NOMO-1 treated with DMSO at 0.1 percent for 48 hours (cell line): ENCODE measurements at regions not wholly inside any gene's neighbourhood (a gene's known extent, or its start where the extent isn't known, plus 50 kb on each side); places are given as distances from the start of the nearest gene placed in this dataset.
"Not testable (repeated sequence)": the region's sequence is repeated elsewhere in the genome, so short reads cannot be mapped to it uniquely, and the experiment has no call there.

Source experiments
- DNase-seq: peaks from one replicate; lab custom pipeline; 2025; ENCODE audit not compliant: unreplicated experiment; lab: John Stamatoyannopoulos, UW

GRCh38 chr13:75180805-75181455, 301.0 kb downstream of the TBC1D4 start:
- no peak for DNase-seq

GRCh38 chr13:75178436-75178835, 303.5 kb downstream of the TBC1D4 start:
- DNase-seq = no peak

- no peak for DNase-seq
Measured at GRCh38 chr13:75175575-75175974, 306.4 kb downstream of the TBC1D4 start.

- DNase-seq = not testable (repeated sequence)
Measured at GRCh38 chr13:75175097-75175496, 306.9 kb downstream of the TBC1D4 start.

GRCh38 chr13:75174481-75174880, 307.5 kb downstream of the TBC1D4 start:
- no peak for DNase-seq

- DNase-seq = no peak
Measured at GRCh38 chr13:75173457-75174356, 308.3 kb downstream of the TBC1D4 start.

DNA sequence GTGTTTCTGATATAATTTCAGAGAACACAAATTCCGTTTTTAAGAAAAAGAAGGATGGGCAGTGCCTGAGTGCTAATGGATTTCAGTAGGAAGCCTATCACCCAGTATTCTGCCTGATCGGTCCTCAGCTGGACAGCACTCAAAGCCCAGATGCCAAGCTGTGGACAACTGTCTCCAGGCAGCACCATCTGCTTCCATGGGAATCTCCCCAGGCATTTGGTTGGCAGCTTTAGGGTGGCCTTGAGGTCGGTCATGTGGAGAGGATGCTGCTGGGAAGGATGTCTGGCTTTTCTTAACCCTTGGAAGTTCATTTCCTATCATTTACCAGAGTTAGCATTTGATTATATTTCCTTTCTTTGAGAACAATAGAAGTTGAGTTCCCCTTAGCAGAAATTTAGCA, 311.7 kb downstream of the TBC1D4 start:
- no peak for DNase-seq

DNA sequence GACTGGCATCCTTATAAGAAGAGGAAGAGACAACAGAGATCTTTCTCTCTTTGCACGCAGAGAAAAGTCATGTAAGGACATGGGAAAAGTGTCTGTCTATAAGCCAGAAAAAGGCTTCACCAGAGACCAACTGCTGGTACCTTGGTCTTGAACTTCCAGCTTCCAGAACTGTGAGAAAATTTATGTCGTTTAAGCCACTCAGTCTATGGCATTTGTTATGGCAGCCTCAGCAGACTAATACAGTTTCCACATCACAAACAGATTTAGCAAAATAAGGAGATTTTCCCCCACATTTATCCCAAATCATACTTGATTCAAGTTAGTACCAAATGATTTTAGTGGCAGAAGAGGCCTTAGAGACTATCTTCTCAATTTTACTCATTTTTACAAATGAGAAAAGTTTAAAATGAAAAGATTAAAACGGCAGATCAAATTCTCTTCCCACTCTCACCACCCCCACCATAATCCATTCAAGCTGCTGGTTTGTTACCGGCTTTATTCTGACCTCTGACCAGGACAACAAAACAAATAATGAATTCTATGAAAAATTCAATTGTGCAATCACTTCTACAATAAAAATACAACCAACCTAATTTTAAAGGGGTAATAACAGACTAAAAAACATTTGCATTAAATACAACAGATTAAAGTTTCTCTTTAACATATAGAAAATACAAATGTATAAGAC, 316.3 kb downstream of the TBC1D4 start:
- DNase-seq = no peak

- DNase-seq = no peak
Measured at GRCh38 chr13:75161804-75162203, 320.2 kb downstream of the TBC1D4 start.

DNA sequence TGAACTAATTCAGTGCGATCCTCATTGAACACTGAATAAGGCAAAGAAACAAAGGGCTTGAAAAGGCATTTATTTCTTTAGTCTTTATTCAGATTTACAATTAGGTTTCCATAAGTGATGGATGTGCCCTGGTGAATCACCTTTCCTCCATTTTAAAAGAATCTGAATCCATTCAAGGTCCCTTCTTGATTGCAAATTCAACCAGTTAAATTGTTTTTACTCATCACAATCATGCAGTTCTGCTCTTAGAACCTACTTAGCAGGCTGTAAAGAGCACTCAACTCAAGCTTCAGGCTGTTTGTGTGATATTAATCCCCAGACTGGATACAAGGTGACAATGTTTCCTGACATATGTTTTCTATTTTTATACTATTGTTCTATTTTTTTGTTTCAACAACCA, 321.0 kb downstream of the TBC1D4 start:
- no peak for DNase-seq

GRCh38 chr13:75154331-75154730, 327.6 kb downstream of the TBC1D4 start:
- no peak for DNase-seq

DNA sequence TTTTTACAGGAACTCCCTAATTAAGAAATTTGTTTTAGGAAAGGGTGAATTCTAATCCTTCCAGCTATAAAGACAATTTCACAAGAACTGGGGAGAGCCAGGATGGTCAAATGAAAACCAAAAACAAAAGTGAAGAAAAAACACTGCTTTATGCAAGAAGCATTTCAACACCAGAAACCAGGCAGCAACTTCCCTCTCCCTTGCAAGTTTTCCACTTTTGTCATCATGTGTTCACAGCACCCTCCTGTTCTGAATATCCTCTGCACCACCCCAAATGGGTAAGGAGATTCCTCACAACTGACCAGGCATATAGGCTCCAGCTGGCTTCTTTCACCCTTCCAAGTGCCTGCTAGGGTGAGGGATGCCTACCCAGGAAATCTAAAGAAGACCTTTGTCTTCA, 328.1 kb downstream of the TBC1D4 start:
- no peak for DNase-seq

GRCh38 chr13:75153386-75153785, 328.6 kb downstream of the TBC1D4 start:
- DNase-seq = no peak

- DNase-seq = no peak
Measured at GRCh38 chr13:75151081-75151643, 330.8 kb downstream of the TBC1D4 start.

DNA sequence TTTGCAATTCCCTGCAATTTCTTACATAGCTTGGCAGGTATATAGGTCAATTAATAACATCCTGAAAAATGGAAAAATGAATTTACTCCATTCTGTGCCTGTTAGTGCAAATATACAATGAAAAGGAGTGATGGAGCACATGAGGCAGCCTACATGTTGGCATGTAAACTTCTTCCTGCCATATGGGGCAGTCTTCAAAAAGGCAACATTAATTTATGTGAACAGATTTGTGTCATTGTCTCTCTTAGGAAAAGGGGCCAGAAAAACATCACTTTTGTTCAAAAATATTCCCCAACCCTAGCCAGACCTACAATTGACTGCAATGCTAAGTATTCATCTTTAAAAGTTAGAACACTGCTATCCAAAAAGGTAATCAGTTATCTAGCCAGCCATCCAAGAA, 332.2 kb downstream of the TBC1D4 start:
- DNase-seq = no peak

DNA sequence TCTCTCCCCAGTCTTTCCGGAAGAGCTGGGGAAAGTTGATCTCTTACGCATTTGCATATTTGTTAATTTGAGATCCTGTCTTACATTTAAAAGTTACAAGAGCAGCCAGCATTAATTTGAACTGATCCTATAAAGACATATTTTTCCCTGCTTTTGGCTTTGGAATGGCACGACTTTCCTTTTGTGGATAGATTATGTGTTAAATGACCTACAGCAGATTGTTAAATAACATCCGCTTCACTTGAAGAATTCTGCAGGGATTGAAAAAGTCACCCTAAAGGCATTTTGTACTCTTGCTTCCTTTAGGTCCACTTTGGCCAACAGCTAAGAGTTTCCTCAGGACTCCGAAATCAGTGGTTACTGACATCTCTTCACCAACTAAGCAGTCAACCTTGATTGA, 334.0 kb downstream of the TBC1D4 start:
- no peak for DNase-seq

GRCh38 chr13:75146436-75146835, 335.5 kb downstream of the TBC1D4 start:
- no peak for DNase-seq

DNA sequence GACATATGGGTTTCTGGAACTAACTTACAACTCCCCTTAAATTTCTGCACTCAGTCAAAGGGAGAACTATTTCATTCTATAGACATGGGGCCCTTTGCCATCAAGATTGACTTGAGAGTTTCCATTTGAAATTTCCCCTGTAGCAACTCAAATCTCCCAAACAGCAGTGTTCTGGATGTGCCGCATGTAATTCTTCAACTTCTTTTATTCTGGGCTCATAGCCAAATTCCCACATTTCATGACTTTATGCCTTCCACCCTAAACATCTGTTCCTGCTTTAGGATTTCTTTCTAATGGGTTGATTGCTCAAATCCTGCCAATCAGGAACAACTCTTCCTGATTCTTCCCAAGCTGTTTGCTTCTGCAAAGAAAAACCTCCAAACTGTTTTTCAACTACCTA, 336.0 kb downstream of the TBC1D4 start:
- DNase-seq = no peak

DNA sequence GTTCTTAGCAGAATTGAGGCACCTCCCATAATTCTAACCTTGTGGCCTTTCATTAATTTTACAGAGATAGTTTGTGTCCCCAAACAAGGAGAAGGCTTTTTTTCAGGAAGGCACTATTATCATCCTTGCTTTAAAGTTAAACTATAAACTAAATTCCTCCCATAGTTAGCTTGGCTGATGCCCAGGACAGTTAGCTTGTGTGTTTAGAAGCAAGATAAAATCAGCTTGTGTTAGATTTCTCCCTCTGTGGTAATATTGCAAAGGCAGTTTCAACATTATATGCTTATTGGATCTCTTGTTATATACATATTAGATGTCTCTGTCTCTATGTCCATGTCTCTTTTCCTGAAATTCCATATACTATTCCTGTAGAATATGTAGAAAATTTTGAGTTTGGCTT, 342.7 kb downstream of the TBC1D4 start:
- DNase-seq = no peak

DNA sequence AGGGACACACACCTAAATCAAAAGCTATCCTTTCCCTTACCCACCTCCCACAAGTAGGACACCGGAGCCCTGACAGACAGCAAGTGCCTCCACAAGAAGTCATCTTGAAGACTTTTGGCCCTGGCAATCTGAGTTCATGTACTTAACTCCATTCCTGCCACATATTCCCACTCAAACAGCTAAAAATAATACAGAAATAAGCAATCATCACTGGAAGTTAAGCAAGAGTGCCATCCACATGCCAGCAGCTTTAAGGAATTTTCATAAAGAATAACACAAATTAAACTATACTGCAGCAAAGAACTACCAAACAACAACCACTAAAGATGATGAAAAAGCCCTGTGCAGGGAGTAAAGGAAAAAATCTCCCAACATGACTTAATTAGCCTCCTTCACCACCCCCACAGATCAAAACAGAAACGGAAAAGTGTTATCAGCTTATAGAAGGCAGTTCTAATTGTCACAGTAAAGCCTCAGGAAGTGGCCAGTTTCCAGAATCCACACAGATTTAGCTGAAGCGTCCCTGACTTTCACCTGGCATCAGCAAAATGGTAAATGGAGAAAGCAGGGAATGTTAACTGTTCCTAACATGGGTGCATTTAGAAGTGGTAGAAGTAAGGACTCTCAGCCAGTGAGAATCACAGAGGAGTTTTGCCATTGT, 343.9 kb downstream of the TBC1D4 start:
- DNase-seq = no peak

DNA sequence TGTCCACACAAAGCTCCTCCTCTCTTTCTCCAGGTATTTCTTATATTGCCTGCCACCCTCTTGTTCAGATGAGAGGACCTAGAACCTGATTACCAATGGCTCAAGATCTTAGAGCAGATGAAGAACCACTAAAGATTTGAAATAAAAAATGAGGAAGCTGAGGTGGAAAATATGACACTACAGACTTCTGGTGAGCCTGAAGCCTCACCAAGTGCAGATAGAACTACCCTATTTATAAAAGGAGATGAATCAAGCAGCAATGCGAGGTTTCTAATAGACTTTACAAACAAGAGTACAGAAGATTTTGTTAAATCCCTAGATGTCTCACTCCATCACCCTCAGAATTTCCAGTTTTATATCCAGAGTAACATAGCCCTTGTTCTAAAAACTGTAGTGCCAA, 345.8 kb downstream of the TBC1D4 start:
- DNase-seq = no peak
